ENCODE measurements at regions not wholly inside any gene's neighbourhood (a gene's known extent, or its start where the extent isn't known, plus 50 kb on each side); places are given as distances from the start of the nearest gene placed in this dataset.
A peak's percentile ranks its signal among the peaks of the same experiment; 100 is the strongest.
"Not testable (repeated sequence)": the region's sequence is repeated elsewhere in the genome, so short reads cannot be mapped to it uniquely, and the experiment has no call there.

DNA sequence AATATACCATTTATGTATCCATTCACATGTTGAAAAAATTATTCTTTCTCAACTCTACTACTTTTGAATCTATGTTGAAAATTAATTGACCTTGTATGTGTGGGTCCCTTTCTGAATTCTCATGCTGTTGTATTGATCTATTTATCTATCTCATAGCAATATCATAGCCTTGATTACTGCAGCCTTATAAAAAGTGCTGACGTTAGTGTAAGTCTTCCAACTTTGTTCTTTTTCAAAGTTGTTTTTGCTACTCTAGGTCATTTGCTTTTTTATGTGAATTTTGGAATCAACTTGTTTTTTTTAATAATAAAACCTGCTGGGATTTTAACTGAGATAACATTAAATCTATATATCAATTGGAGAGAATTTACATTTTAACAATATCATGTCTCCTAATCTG lies 52.2 kb upstream of the PAX3 start:
- DNase-seq (no peak), ATAC-seq (no peak)
- intact Hi-C loops (cut with DNase I, micrococcal nuclease), result no loop called here

GRCh38 chr2:222352981-222353380 lies 54.2 kb upstream of the PAX3 start:
- no peak for ATAC-seq
- intact Hi-C loops (cut with DNase I, micrococcal nuclease), result no loop called here
- DNase-seq, result no peak

DNA sequence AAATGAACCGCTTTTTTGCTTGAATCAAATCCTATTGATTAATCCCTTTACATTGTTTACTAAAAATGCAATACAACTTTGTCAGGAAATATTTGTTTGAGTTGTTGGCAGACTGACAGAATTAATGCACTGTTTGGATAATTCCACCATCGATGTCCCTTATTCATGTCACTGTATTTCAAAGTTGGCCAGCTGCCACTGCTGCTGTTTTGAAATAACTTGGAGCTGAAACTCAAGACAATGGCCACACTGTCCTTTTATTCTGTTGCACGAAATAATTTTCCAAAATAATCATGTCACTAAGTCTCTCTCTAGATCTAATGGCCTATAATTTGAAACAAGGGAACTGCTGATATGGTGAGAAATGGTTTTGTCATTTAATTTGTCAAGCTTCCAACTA lies 55.2 kb upstream of the PAX3 start:
- DNase-seq (no peak), ATAC-seq (no peak)
- intact Hi-C loops (cut with DNase I, micrococcal nuclease), result no loop called here

GRCh38 chr2:222355860-222356259 lies 57.1 kb upstream of the PAX3 start:
- DNase-seq, result no peak

GRCh38 chr2:222357930-222358329 lies 59.1 kb upstream of the PAX3 start:
- intact Hi-C loops (cut with DNase I, micrococcal nuclease), result no loop called here
- DNase-seq (no peak), ATAC-seq (no peak)

More at GRCh38 chr2:222355860-222356259, 57.1 kb upstream of the PAX3 start:
- intact Hi-C loops (cut with DNase I, micrococcal nuclease), result no loop called here
- ATAC-seq, result no peak

- DNase-seq (no peak), ATAC-seq (no peak)
- intact Hi-C loops (cut with DNase I, micrococcal nuclease), result no loop called here
Observed at GRCh38 chr2:222358876-222359275, 60.1 kb upstream of the PAX3 start.

DNA sequence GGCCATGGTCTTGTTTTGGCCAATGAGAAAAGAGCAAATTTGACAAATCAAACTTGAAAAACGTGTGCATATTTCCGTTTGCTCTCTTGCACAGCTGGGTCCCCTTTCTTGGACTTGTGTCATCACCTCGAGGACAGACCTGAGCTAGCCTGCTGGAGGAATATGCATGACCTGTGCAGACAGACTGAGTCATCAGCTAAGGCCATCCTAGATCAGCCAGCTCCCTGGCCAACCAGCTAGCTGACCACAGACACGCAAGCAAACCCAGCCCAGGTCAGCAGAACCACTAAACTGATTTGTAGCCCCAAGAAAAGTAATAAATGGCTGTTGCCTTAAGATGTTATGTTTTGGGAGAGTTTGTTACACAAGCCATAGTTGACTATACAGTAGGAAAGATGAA lies 61.3 kb upstream of the PAX3 start:
- ATAC-seq (no peak), DNase-seq (no peak)
- intact Hi-C loops (cut with DNase I, micrococcal nuclease), result no loop called here

GRCh38 chr2:222360997-222361396 lies 62.2 kb upstream of the PAX3 start:
- ATAC-seq (no peak), DNase-seq (no peak)
- intact Hi-C loops (cut with DNase I, micrococcal nuclease), result no loop called here

DNA sequence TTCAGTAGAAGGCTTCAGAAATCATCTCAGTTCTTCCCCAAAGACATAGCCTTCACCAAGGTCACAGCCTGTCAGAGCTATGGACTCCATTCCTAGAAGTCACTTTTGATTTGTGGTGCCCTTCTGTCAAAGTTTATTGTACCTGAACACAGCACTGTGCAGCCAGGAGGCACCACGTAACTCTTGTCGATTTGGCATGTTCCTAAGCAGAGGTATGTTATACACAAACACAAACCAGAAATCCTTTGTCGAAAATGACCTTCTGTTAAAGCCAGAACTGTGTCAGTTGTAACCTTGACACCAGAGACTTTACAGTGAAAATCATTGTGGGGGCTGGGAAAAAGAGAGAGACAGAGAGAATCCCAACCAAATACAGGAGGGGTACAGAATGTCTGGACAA lies 62.6 kb upstream of the SGPP2 start:
- ATAC-seq, result no peak
- intact Hi-C loops (cut with DNase I, micrococcal nuclease), result no loop called here
- no peak for DNase-seq

DNA sequence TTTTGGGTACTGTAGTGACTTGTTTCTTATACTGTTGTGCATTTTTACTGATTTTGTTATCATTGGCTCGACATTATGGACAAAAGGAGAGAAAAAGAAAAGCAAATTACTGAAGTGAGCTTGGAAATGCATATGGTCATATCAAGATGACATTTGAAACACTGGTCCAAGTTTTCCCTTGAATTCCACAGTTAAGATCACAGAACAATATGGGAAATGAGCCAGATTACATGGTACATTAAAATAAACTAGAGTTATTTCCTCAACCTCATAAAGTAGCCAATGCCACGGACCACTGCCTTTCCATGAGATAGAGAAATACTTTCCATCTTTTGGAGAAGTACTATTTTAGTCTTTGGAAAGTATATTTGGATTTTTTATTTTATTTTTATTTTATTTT lies 62.0 kb upstream of the SGPP2 start:
- no peak for DNase-seq
- ATAC-seq, result no peak
- intact Hi-C loops (cut with DNase I, micrococcal nuclease), result no loop called here

- intact Hi-C loops (cut with DNase I, micrococcal nuclease), result no loop called here
- no peak for DNase-seq
- no peak for ATAC-seq
Observed at GRCh38 chr2:222364285-222364895, 60.0 kb upstream of the SGPP2 start.

- intact Hi-C loops (cut with DNase I, micrococcal nuclease), result not testable (repeated sequence)
- DNase-seq (peak; percentile 78 to 79), ATAC-seq (peak; percentile 56)
Observed at GRCh38 chr2:222368280-222368679, 56.1 kb upstream of the SGPP2 start.

DNA sequence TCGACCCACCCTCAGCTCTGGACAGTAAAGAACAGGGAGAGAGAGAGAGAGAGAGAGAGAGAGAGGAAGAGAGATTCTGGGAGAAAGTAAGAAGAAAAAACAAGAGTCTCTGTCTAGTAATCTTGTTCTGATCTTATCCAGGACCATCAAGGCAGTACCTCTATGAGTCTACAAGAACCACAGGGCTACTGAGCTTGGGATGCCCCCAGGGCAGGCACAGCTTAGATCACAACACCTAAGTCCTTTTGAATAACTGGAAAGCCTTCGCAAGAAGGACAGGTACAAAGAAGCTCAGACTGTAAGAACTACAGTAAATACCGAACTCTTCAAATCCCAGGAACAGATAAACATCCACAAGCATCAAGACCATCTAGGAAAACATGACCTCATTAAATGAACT lies 51.4 kb upstream of the SGPP2 start:
- ATAC-seq (no peak), DNase-seq (no peak)
- intact Hi-C loops (cut with DNase I, micrococcal nuclease), result no loop called here

Measured in left colon (tissue), 2 donors.